B cell (primary cell): ENCODE measurements at regions not wholly inside any gene's neighbourhood (a gene's known extent, or its start where the extent isn't known, plus 50 kb on each side); places are given as distances from the start of the nearest gene placed in this dataset.

Experiments
- ATAC-seq: fragments of 200-7000 bp; cut with Tn5 transposase; one replicate; pipeline ENCODE4 v1.10.0; 2021; ENCODE audit warnings: low read depth, mild to moderate bottlenecking, moderate number of reproducible peaks, moderate library complexity
- CTCF ChIA-PET: fragments of 350-600 bp; sonication (Branson Sonifier 250); formaldehyde crosslinking; loops from one replicate; lab custom pipeline; 2021; ENCODE audit warnings: antibody characterized with exemption, inconsistent platforms; lab: Charles Lee
- POLR2A ChIA-PET: fragments of 350-600 bp; sonication (Branson Sonifier 250); formaldehyde crosslinking; loops from one replicate; lab custom pipeline; 2021; ENCODE audit warnings: antibody characterized with exemption; lab: Charles Lee
- DNase-seq: peaks from one replicate; pipeline ENCODE4 v3.0.0; 2013
- H2AFZ ChIP-seq: 2 replicates; pipeline ENCODE4 v1.6.1; 2012; ENCODE audit warnings: mild to moderate bottlenecking, low read depth, low read length; ENCODE audit not compliant: insufficient read depth, poor library complexity, severe bottlenecking
- H3K27ac ChIP-seq, 2 donors: 1 replicate in 1 of 2; 2 replicates in 1 of 2; pipeline ENCODE4 v1.5.1; 2012 to 2013; ENCODE audit warnings: low read length in 2 of 2, mild to moderate bottlenecking in 2 of 2, moderate library complexity in 1 of 2
- H3K27me3 ChIP-seq, 4 experiments: fragments of 200-600 bp in 1 of 4; sonication (generic) in 1 of 4; replicated peaks in 1 of 4; 1 replicate in 2 of 4; 2 replicates in 2 of 4; pipeline versions ENCODE4 v1.6.1 to v1.7.0; 2013 to 2016; ENCODE audit warnings: low read length in 3 of 4, mild to moderate bottlenecking in 2 of 4, mixed read lengths in 1 of 4, moderate library complexity in 1 of 4; ENCODE audit not compliant: insufficient read depth in 4 of 4, control insufficient read depth in 3 of 4; ENCODE audit errors: control extremely low read depth in 1 of 4
- H3K36me3 ChIP-seq, 2 experiments: replicated peaks in 1 of 2; 1 replicate in 1 of 2; 2 replicates in 1 of 2; pipeline versions ENCODE4 v1.6.1 to v1.7.1; 2013; ENCODE audit warnings: low read length in 1 of 2; ENCODE audit not compliant: insufficient read depth in 2 of 2, control insufficient read depth in 1 of 2; ENCODE audit errors: control extremely low read depth in 1 of 2, extremely low read depth in 1 of 2
- H3K4me1 ChIP-seq, 2 donors: fragments of 200-600 bp in 1 of 2; sonication (generic) in 1 of 2; 1 replicate in 1 of 2; 2 replicates in 1 of 2; pipeline versions ENCODE4 v1.5.1 to v1.6.1; 2013 to 2017; ENCODE audit warnings: low read length in 2 of 2; ENCODE audit not compliant: control insufficient read depth in 2 of 2, insufficient read depth in 2 of 2
- H3K4me2 ChIP-seq: replicated peaks from 2 replicates; pipeline ENCODE3; 2012; ENCODE audit warnings: mild to moderate bottlenecking, low read depth, low read length; ENCODE audit not compliant: poor library complexity, severe bottlenecking
- H3K4me3 ChIP-seq, 5 experiments: fragments of 200-600 bp in 1 of 5; sonication (generic) in 1 of 5; 1 replicate in 3 of 5; 2 replicates in 2 of 5; pipeline versions ENCODE4 v1.5.1 to v1.7.0; 2011 to 2016; ENCODE audit warnings: low read length in 4 of 5, mild to moderate bottlenecking in 4 of 5, low read depth in 2 of 5, control low read depth in 1 of 5, moderate library complexity in 1 of 5; ENCODE audit not compliant: insufficient read depth in 1 of 5; ENCODE audit errors: control extremely low read depth in 1 of 5, extremely low read depth in 1 of 5
- H3K79me2 ChIP-seq: fragments of 200-600 bp; sonication (generic); one replicate; pipeline ENCODE4 v1.6.0; 2016; ENCODE audit warnings: low read length; ENCODE audit not compliant: control insufficient read depth, insufficient read depth
- H3K9ac ChIP-seq: fragments of 200-600 bp; sonication (generic); 2 replicates; pipeline ENCODE4 v1.6.1; 2017; ENCODE audit warnings: mild to moderate bottlenecking, low read length, moderate library complexity
- H3K9me3 ChIP-seq, 3 donors: one replicate each; pipeline versions ENCODE4 v1.6.1 to v1.7.1; 2013; ENCODE audit warnings: low read length in 2 of 3; ENCODE audit not compliant: control insufficient read depth in 2 of 3, insufficient read depth in 1 of 3; ENCODE audit errors: control extremely low read depth in 1 of 3
- H4K20me1 ChIP-seq: 2 replicates; pipeline ENCODE4 v1.6.0; 2012; ENCODE audit warnings: mild to moderate bottlenecking, low read length; ENCODE audit not compliant: insufficient read depth, control insufficient read depth, poor library complexity, severe bottlenecking
- H3K27ac Mint-ChIP-seq: one replicate; pipeline ENCODE4 v1.8.0; 2021; ENCODE audit warnings: mixed read lengths
- H3K27me3 Mint-ChIP-seq: one replicate; pipeline ENCODE4 v1.8.0; 2021; ENCODE audit warnings: mixed read lengths
- H3K4me1 Mint-ChIP-seq: one replicate; pipeline ENCODE4 v1.8.0; 2021; ENCODE audit warnings: mixed read lengths
- H3K4me3 Mint-ChIP-seq: one replicate; pipeline ENCODE4 v1.8.0; 2021; ENCODE audit warnings: mixed read lengths
- H3K9me3 Mint-ChIP-seq: one replicate; pipeline ENCODE4 v1.8.0; 2022; ENCODE audit warnings: mixed read lengths; ENCODE audit not compliant: insufficient read depth
- EZH2 ChIP-seq: IDR thresholded peaks from 2 replicates; pipeline ENCODE4 v1.6.1; 2012; ENCODE audit warnings: borderline replicate concordance, low read depth, mild to moderate bottlenecking, moderate library complexity, low read length; ENCODE audit not compliant: insufficient read depth, poor library complexity, severe bottlenecking
- WGBS: methylation state at CpG from one replicate; pipeline ENCODE4 v1.1.5; 2013; ENCODE audit warnings: missing lambda C conversion rate; ENCODE audit not compliant: insufficient coverage; 5-methylcytosine and 5-hydroxymethylcytosine counted together
- intact Hi-C: fragments of 100-400 bp; cut with micrococcal nuclease; formaldehyde crosslinking; loops from one replicate; pipeline ENCODE4 v1.10.0; 2022
- TF ChIP-seq, protein P1 (sequence below): fragments of 200-600 bp; IDR thresholded peaks from one replicate; pipeline ENCODE4 v1.8.0; 2022; ENCODE audit warnings: antibody characterized with exemption, mild to moderate bottlenecking

DNA sequence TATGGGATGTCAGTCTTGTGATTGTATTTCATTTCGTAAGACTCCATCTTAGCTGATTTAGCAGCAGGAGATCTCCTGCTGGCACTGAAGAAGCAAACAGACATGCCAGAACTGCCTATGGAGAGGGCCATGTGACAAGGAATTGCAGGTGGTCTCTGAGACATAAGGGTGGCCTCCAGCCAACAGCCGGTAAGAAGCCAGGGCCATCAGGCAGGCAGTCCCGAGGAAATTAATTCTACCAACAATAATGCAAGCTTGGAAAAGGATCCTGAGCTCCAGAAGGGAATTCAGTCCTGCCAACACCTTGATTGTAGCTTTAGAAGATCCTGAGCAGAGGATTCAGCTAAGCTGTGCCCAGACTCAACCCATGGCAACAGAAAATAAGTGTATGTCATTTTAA is 87.1 kb upstream of the DNAJC10 start:
- DNase-seq, result no peak
- no peak overlapping the region for H3K4me3 ChIP-seq
- H3K4me2 ChIP-seq, result no peak overlapping the region
- peaks cover 23% of the 10 kb centered on the region for H3K27me3 Mint-ChIP-seq
- no peak overlapping the region for H3K27ac Mint-ChIP-seq
- H3K4me3 Mint-ChIP-seq, result no peak overlapping the region
- TF ChIP-seq EZH2, result no peak
- TF ChIP-seq, protein P1, sequence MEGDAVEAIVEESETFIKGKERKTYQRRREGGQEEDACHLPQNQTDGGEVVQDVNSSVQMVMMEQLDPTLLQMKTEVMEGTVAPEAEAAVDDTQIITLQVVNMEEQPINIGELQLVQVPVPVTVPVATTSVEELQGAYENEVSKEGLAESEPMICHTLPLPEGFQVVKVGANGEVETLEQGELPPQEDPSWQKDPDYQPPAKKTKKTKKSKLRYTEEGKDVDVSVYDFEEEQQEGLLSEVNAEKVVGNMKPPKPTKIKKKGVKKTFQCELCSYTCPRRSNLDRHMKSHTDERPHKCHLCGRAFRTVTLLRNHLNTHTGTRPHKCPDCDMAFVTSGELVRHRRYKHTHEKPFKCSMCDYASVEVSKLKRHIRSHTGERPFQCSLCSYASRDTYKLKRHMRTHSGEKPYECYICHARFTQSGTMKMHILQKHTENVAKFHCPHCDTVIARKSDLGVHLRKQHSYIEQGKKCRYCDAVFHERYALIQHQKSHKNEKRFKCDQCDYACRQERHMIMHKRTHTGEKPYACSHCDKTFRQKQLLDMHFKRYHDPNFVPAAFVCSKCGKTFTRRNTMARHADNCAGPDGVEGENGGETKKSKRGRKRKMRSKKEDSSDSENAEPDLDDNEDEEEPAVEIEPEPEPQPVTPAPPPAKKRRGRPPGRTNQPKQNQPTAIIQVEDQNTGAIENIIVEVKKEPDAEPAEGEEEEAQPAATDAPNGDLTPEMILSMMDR, result no peak
- no peak for ATAC-seq
- H3K36me3 ChIP-seq, result no peaks in the 10 kb centered on the region
- H4K20me1 ChIP-seq, result no peaks in the 10 kb centered on the region
- H3K27me3 ChIP-seq, result peaks cover 0 to 4% (median 0%) of the 10 kb centered on the region in 4 experiments
- 98% methylated on average over 3 of the region's 3 CpGs for WGBS
- intact Hi-C loops, result no loop called here
- no peak overlapping the region for H2AFZ ChIP-seq
- CTCF ChIA-PET, result no interaction called here
- H3K79me2 ChIP-seq, result no peaks in the 10 kb centered on the region
- POLR2A ChIA-PET, result no interaction called here
- H3K27ac ChIP-seq, result no peak overlapping the region
- H3K9ac ChIP-seq, result no peak overlapping the region
- H3K4me1 ChIP-seq, result no peaks in the 10 kb centered on the region
- no peaks in the 10 kb centered on the region for H3K9me3 ChIP-seq
- H3K9me3 Mint-ChIP-seq, result no peaks in the 10 kb centered on the region
- H3K4me1 Mint-ChIP-seq, result no peaks in the 10 kb centered on the region

DNA sequence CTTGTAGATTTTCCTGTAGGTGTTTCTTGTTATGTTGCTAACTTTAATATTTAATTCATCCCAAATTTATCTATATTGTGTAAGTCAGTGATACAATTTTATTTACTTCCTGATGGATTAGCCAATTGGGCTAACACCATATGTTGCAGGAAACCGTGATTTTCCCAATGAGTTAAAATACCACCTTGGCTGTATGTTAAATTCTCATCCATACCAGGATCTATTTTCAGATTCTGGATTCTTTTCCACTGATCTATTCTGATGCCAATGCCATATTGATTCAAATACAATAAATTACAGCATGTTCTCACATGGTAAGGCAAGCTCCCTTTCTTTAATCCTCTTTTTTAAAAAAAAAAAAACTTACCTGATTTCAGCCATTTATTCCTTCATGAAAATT is 85.8 kb upstream of the DNAJC10 start:
- no peak overlapping the region for H2AFZ ChIP-seq
- H3K4me2 ChIP-seq, result no peak overlapping the region
- H4K20me1 ChIP-seq, result no peaks in the 10 kb centered on the region
- no peak overlapping the region for H3K27ac ChIP-seq
- intact Hi-C loops, result no loop called here
- POLR2A ChIA-PET, result no interaction called here
- no peak overlapping the region for H3K4me3 ChIP-seq
- CTCF ChIA-PET, result no interaction called here
- H3K9me3 ChIP-seq, result no peaks in the 10 kb centered on the region
- ATAC-seq, result no peak
- H3K4me3 Mint-ChIP-seq, result no peak overlapping the region
- no peaks in the 10 kb centered on the region for H3K4me1 Mint-ChIP-seq
- H3K27me3 Mint-ChIP-seq, result peaks cover 18% of the 10 kb centered on the region
- no peaks in the 10 kb centered on the region for H3K4me1 ChIP-seq
- peaks cover 0 to 4% (median 0%) of the 10 kb centered on the region in 4 experiments for H3K27me3 ChIP-seq
- no peak overlapping the region for H3K27ac Mint-ChIP-seq
- H3K36me3 ChIP-seq, result no peaks in the 10 kb centered on the region
- H3K9ac ChIP-seq, result no peak overlapping the region
- TF ChIP-seq EZH2, result no peak
- no peak for DNase-seq
- H3K79me2 ChIP-seq, result no peaks in the 10 kb centered on the region
- WGBS, result no CpG with 5 or more reads among the region's 1 CpG
- no peaks in the 10 kb centered on the region for H3K9me3 Mint-ChIP-seq
